ENCODE measurements at regions not wholly inside any gene's neighbourhood (a gene's known extent, or its start where the extent isn't known, plus 50 kb on each side); places are given as distances from the start of the nearest gene placed in this dataset.

DNA sequence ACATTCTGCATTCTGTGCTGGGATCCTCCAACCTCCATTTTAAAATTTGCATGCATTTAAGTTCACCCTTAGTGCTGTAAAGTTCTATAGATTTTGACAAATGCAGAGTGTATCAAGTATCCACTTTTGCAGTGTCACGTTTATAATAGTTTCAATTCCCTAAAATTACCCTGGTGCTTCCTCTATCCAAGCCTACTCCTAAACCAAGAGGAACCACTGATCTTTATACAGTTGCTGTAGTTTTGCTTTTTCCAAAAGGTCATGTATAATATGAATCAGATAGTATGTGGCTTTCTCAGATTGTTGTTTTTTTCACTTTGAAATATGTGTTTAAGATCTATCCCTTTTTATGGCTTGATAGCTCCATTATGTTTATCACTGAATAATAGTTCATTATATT lies 468.4 kb upstream of the CDH6 start:
- Histone ChIP-seq H3K9me3 (peaks cover 0 to 2% of the 10 kb centered on the region in 2 donors), H3K36me3 (no peaks in the 10 kb centered on the region), H3K4me3 (no peak overlapping the region), H3K27me3 (no peaks in the 10 kb centered on the region), H3K27ac (no peak overlapping the region), H3K4me1 (no peaks in the 10 kb centered on the region)
- WGBS, 2 donors (ENCODE audit: low coverage in 1 of 2) = 50 to 71% methylated on average over 1 of the region's 1 CpG
- no peak for TF ChIP-seq EP300 (IDR thresholded peaks at IDR 0.05; ENCODE audit: low read depth)
- TF ChIP-seq, protein P1, sequence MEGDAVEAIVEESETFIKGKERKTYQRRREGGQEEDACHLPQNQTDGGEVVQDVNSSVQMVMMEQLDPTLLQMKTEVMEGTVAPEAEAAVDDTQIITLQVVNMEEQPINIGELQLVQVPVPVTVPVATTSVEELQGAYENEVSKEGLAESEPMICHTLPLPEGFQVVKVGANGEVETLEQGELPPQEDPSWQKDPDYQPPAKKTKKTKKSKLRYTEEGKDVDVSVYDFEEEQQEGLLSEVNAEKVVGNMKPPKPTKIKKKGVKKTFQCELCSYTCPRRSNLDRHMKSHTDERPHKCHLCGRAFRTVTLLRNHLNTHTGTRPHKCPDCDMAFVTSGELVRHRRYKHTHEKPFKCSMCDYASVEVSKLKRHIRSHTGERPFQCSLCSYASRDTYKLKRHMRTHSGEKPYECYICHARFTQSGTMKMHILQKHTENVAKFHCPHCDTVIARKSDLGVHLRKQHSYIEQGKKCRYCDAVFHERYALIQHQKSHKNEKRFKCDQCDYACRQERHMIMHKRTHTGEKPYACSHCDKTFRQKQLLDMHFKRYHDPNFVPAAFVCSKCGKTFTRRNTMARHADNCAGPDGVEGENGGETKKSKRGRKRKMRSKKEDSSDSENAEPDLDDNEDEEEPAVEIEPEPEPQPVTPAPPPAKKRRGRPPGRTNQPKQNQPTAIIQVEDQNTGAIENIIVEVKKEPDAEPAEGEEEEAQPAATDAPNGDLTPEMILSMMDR (IDR thresholded peaks at IDR 0.05) = no peak
- no peak for TF ChIP-seq POLR2A (IDR thresholded peaks at IDR 0.05)
- TF ChIP-seq POLR2AphosphoS5 (IDR thresholded peaks at IDR 0.05) = no peak
- no peak for DNase-seq
- intact Hi-C loops (cut with DNase I; ENCODE audit: low total_unique reads) (no loop called here), in situ Hi-C loops (cut with MboI; ENCODE audit: low pct_ligation_motif_present in 1 of 4, low pct_unique_long_range_greater_than_20kb in 1 of 4, low sequenced_read_pairs in 3 of 4) (no loop called here)

DNA sequence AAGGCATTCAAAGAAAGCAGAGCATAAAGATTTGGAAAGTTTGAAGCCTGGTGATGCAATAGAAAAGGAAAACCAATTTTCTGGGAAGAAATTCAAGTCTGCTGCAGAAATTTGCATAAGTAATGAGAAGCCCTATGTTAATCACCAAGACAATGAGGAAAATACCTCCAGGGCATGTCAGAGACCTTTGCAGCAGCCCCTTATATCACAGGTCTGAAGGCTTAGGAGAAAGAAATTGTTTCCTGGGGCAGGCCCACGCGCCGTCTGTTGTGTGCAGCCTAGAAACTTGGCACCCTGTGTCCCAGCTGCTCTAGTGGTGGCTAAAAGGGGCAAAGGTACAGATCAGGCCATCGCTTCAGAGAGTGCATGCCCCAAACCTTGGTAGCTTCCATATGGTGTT lies 495.3 kb upstream of the CDH6 start:
- no peak overlapping the region for H3K4me3 ChIP-seq
- in situ Hi-C loops (cut with MboI; ENCODE audit: low pct_ligation_motif_present in 1 of 4, low pct_unique_long_range_greater_than_20kb in 1 of 4, low sequenced_read_pairs in 3 of 4) (no loop called here), intact Hi-C loops (cut with DNase I; ENCODE audit: low total_unique reads) (no loop called here)
- H3K36me3 ChIP-seq = no peaks in the 10 kb centered on the region
- no peak overlapping the region for H3K27ac ChIP-seq
- TF ChIP-seq EP300 (IDR thresholded peaks at IDR 0.05; ENCODE audit: low read depth) (no peak), POLR2AphosphoS5 (IDR thresholded peaks at IDR 0.05) (no peak), POLR2A (IDR thresholded peaks at IDR 0.05) (no peak)
- TF ChIP-seq, protein P1 (IDR thresholded peaks at IDR 0.05) = no peak
- H3K4me1 ChIP-seq = no peaks in the 10 kb centered on the region
- DNase-seq = no peak
- no peaks in the 10 kb centered on the region for H3K9me3 ChIP-seq
- WGBS, 2 donors (ENCODE audit: low coverage in 1 of 2) = 91% methylated on average over 4 of the region's 4 CpGs; no CpG with 5 or more reads in 1 of the 2 donors
- H3K27me3 ChIP-seq = no peaks in the 10 kb centered on the region

DNA sequence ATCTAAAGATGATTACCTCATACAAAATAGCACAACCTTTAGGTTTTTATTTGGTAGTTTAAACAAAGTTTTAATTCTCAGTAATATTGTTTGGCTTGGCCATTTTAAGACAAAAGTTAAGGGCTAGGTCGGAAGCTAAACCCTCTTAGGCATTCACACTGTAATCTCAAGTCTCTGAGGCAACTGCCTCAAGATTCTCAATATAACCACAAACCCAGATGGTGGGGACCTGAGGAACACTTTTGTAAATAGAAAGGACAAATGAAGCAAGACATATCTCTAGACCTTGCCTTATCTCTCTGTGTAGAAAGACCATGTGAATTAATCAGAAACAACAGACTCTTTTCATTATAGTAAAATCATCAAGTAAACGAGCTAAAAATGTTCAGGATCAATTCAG lies 500.2 kb upstream of the CDH6 start:
- WGBS, 2 donors (ENCODE audit: low coverage in 1 of 2) = 44 to 60% methylated on average over 2 of the region's 2 CpGs
- H3K27ac ChIP-seq = no peak overlapping the region
- intact Hi-C loops (cut with DNase I; ENCODE audit: low total_unique reads) = no loop called here
- H3K36me3 ChIP-seq = no peaks in the 10 kb centered on the region
- in situ Hi-C loops (cut with MboI; ENCODE audit: low pct_ligation_motif_present in 1 of 4, low pct_unique_long_range_greater_than_20kb in 1 of 4, low sequenced_read_pairs in 3 of 4) = no loop called here
- no peak for DNase-seq
- no peaks in the 10 kb centered on the region for H3K27me3 ChIP-seq
- H3K4me1 ChIP-seq = no peaks in the 10 kb centered on the region
- no peaks in the 10 kb centered on the region for H3K9me3 ChIP-seq
- H3K4me3 ChIP-seq = no peak overlapping the region
- TF ChIP-seq POLR2AphosphoS5 (IDR thresholded peaks at IDR 0.05) (no peak), POLR2A (IDR thresholded peaks at IDR 0.05) (no peak), EP300 (IDR thresholded peaks at IDR 0.05; ENCODE audit: low read depth) (no peak)
- TF ChIP-seq, protein P1 (IDR thresholded peaks at IDR 0.05) = no peak

DNA sequence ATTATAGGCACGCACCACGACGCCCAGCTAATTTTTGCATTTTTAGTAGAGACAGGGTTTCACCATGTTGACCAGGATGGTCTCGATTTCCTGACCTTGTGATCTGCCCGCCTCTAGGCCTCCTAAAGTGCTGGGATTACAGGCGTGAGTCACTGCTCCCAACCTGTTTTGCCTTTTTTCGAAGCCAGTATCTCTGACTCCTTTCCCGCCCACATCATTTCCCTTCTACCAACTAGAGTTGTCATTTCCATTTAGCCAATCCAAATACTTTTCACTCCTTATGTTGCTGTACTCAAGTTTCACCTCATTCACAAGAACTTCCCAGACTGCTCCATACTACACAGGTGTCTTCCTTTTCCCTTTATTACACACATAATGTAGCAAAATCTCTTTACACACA lies 502.6 kb upstream of the CDH6 start:
- Histone ChIP-seq H3K27me3 (no peaks in the 10 kb centered on the region), H3K4me1 (no peaks in the 10 kb centered on the region), H3K36me3 (no peaks in the 10 kb centered on the region), H3K9me3 (no peaks in the 10 kb centered on the region), H3K4me3 (no peak overlapping the region), H3K27ac (no peak overlapping the region)
- 83 to 88% methylated on average over 4 to 8 of the region's 8 CpGs for WGBS, 2 donors (ENCODE audit: low coverage in 1 of 2)
- intact Hi-C loops (cut with DNase I; ENCODE audit: low total_unique reads) = no loop called here
- DNase-seq = no peak
- no peak for TF ChIP-seq POLR2AphosphoS5 (IDR thresholded peaks at IDR 0.05)
- TF ChIP-seq POLR2A (IDR thresholded peaks at IDR 0.05) = no peak
- TF ChIP-seq, protein P1 (IDR thresholded peaks at IDR 0.05) = no peak
- TF ChIP-seq EP300 (IDR thresholded peaks at IDR 0.05; ENCODE audit: low read depth) = no peak
- in situ Hi-C loops (cut with MboI; ENCODE audit: low pct_ligation_motif_present in 1 of 4, low pct_unique_long_range_greater_than_20kb in 1 of 4, low sequenced_read_pairs in 3 of 4) = no loop called here
